CD14-positive monocyte (primary cell): ENCODE measurements at regions not wholly inside any gene's neighbourhood (a gene's known extent, or its start where the extent isn't known, plus 50 kb on each side); places are given as distances from the start of the nearest gene placed in this dataset.

Experiments used
- DNase-seq, 3 donors: peaks; one replicate each; pipeline ENCODE4 v3.0.0-alpha.2; 2011 to 2022
- H2AFZ ChIP-seq: 2 replicates; pipeline ENCODE4 v1.6.0; 2012; ENCODE audit warnings: mild to moderate bottlenecking, low read depth, low read length, inconsistent platforms; ENCODE audit not compliant: insufficient read depth, poor library complexity, severe bottlenecking
- H3K27ac ChIP-seq, 2 donors: 1 replicate in 1 of 2; 2 replicates in 1 of 2; pipeline ENCODE4 v1.5.1; 2012 to 2013; ENCODE audit warnings: low read length in 2 of 2, control low read depth in 1 of 2, inconsistent platforms in 1 of 2, low read depth in 1 of 2, mild to moderate bottlenecking in 1 of 2
- H3K27me3 ChIP-seq, 2 donors: one replicate each; pipeline versions ENCODE4 v1.6.0 to v1.6.1; 2011 to 2013; ENCODE audit warnings: low read length in 2 of 2; ENCODE audit not compliant: control insufficient read depth in 2 of 2, insufficient read depth in 2 of 2
- H3K36me3 ChIP-seq, 2 donors: replicated peaks in 1 of 2; 1 replicate in 1 of 2; 2 replicates in 1 of 2; pipeline versions ENCODE4 v1.5.1 to v1.6.1; 2012 to 2013; ENCODE audit warnings: low read length in 2 of 2, control low read depth in 1 of 2, inconsistent platforms in 1 of 2, mild to moderate bottlenecking in 1 of 2; ENCODE audit not compliant: insufficient read depth in 2 of 2, control insufficient read depth in 1 of 2
- H3K4me1 ChIP-seq, 2 donors: 1 replicate in 1 of 2; 2 replicates in 1 of 2; pipeline versions ENCODE4 v1.5.1 to v1.6.1; 2012 to 2013; ENCODE audit warnings: low read length in 2 of 2, control low read depth in 1 of 2, inconsistent platforms in 1 of 2, mild to moderate bottlenecking in 1 of 2, moderate library complexity in 1 of 2; ENCODE audit not compliant: insufficient read depth in 2 of 2, control insufficient read depth in 1 of 2
- H3K4me2 ChIP-seq: replicated peaks from 2 replicates; pipeline ENCODE3; 2012; ENCODE audit warnings: low read length, moderate library complexity, mild to moderate bottlenecking; ENCODE audit not compliant: poor library complexity, severe bottlenecking; ENCODE audit errors: extremely low read depth
- H3K4me3 ChIP-seq, 3 experiments: fragments of 200-600 bp in 1 of 3; sonication (generic) in 1 of 3; replicated peaks in 1 of 3; 1 replicate in 2 of 3; 2 replicates in 1 of 3; pipeline ENCODE4 v1.5.1; 2011 to 2013; ENCODE audit warnings: low read length in 3 of 3, mild to moderate bottlenecking in 3 of 3, control low read depth in 2 of 3, low read depth in 2 of 3, inconsistent platforms in 1 of 3, moderate library complexity in 1 of 3
- H3K79me2 ChIP-seq: 2 replicates; pipeline ENCODE4 v1.6.0; 2012; ENCODE audit warnings: mild to moderate bottlenecking, control low read depth, inconsistent platforms, low read length, moderate library complexity; ENCODE audit not compliant: insufficient read depth
- H3K9ac ChIP-seq: 2 replicates; pipeline ENCODE4 v1.6.0; 2017; ENCODE audit warnings: low read length, mild to moderate bottlenecking; ENCODE audit not compliant: insufficient read depth, poor library complexity, severe bottlenecking
- H3K9me3 ChIP-seq, 2 donors: replicated peaks in 1 of 2; 1 replicate in 1 of 2; 2 replicates in 1 of 2; pipeline versions ENCODE4 v1.5.1 to v1.6.1; 2012 to 2013; ENCODE audit warnings: low read length in 2 of 2, control low read depth in 1 of 2; ENCODE audit not compliant: control insufficient read depth in 1 of 2, insufficient read depth in 1 of 2
- H4K20me1 ChIP-seq: 2 replicates; pipeline ENCODE4 v1.6.0; 2012; ENCODE audit warnings: mild to moderate bottlenecking, low read length, control low read depth, moderate library complexity; ENCODE audit not compliant: insufficient read depth
- H3K27ac Mint-ChIP-seq, 7 donors: one replicate each; pipeline ENCODE4 v1.8.0; 2020; ENCODE audit warnings: mild to moderate bottlenecking in 7 of 7, mixed read lengths in 7 of 7, moderate library complexity in 6 of 7, inconsistent platforms in 2 of 7
- H3K27me3 Mint-ChIP-seq, 3 donors: one replicate each; pipeline ENCODE4 v1.8.0; 2021 to 2022; ENCODE audit warnings: low read depth in 3 of 3, mild to moderate bottlenecking in 3 of 3, mixed read lengths in 3 of 3, moderate library complexity in 3 of 3, inconsistent platforms in 1 of 3
- H3K36me3 Mint-ChIP-seq, 2 donors: one replicate each; pipeline ENCODE4 v1.8.0; 2020; ENCODE audit warnings: mixed read lengths in 2 of 2, inconsistent platforms in 1 of 2, mild to moderate bottlenecking in 1 of 2
- H3K4me1 Mint-ChIP-seq: one replicate; pipeline ENCODE4 v1.8.0; 2020; ENCODE audit warnings: mild to moderate bottlenecking, mixed read lengths
- H3K4me3 Mint-ChIP-seq, 2 donors: one replicate each; pipeline ENCODE4 v1.8.0; 2020; ENCODE audit warnings: mild to moderate bottlenecking in 2 of 2, mixed read lengths in 2 of 2, moderate library complexity in 1 of 2
- H3K9me3 Mint-ChIP-seq, 7 donors: one replicate each; pipeline ENCODE4 v1.8.0; 2020 to 2022; ENCODE audit warnings: mixed read lengths in 7 of 7, mild to moderate bottlenecking in 6 of 7, moderate library complexity in 6 of 7, inconsistent platforms in 2 of 7
- WGBS: methylation state at CpG from one replicate; pipeline ENCODE4 v1.1.5; 2013; ENCODE audit warnings: missing lambda C conversion rate; ENCODE audit not compliant: insufficient coverage; 5-methylcytosine and 5-hydroxymethylcytosine counted together
- intact Hi-C, 2 donors: fragments of 100-400 bp; cut with micrococcal nuclease; formaldehyde crosslinking; loops; one replicate each; pipeline versions ENCODE4 v1.15.0 to v1.15.1; 2023
- TF ChIP-seq, protein P1 (sequence below): fragments of 200-600 bp; IDR thresholded peaks from one replicate; pipeline ENCODE4 v1.8.0; 2022; ENCODE audit warnings: antibody characterized with exemption, mild to moderate bottlenecking

DNA sequence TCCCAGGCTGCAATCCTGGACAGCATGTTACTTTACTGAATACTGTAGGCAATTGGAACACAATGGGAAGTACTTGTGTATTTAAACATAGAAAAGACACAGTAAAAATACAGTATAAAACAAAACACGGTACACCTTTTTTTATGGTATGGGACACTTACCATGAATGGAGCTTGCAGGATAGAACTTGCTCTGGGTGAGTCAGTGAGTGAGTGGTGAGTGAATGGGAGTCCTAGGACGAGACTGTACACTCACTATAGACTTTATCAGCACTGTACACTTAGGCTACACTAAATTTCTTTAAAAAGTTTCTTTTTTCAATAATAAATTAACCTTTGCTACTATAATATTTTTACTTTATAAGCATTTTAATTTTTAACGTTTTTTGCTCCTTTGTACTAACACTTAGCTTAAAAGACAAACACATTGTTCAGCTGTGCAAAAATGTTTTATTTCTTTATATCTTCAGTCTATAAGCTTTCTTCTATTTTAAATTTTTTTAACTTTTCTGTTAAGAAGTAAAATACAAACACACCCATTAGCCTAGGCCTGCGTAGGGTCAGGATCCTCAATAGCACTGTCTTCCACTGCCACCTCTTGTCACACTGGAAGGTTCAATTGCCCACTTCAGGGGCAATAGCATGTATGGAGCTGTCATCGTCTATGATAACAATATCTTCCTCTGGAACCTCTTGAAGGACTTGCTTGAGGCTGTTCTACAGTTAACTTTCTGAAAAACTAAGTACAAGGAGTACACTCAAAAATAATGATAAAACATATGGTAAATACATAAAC is 293.5 kb upstream of the FSTL5 start:
- Histone ChIP-seq H4K20me1 (no peaks in the 10 kb centered on the region), H3K9me3 (no peaks in the 10 kb centered on the region), H3K27ac (no peak overlapping the region), H3K27me3 (no peaks in the 10 kb centered on the region), H3K4me2 (no peak overlapping the region), H2AFZ (no peak overlapping the region), H3K9ac (no peak overlapping the region), H3K4me1 (no peaks in the 10 kb centered on the region), H3K36me3 (no peaks in the 10 kb centered on the region), H3K79me2 (no peaks in the 10 kb centered on the region), H3K4me3 (no peak overlapping the region)
- Mint-ChIP-seq H3K27me3 (no peaks in the 10 kb centered on the region), H3K36me3 (no peaks in the 10 kb centered on the region), H3K9me3 (peaks cover 0 to 2% (median 0%) of the 10 kb centered on the region in 7 donors), H3K4me3 (no peak overlapping the region), H3K4me1 (no peaks in the 10 kb centered on the region), H3K27ac (no peak overlapping the region)
- DNase-seq = no peak
- WGBS = 100% methylated on average over 1 of the region's 5 CpGs
- intact Hi-C loops = no loop called here
- TF ChIP-seq, protein P1, sequence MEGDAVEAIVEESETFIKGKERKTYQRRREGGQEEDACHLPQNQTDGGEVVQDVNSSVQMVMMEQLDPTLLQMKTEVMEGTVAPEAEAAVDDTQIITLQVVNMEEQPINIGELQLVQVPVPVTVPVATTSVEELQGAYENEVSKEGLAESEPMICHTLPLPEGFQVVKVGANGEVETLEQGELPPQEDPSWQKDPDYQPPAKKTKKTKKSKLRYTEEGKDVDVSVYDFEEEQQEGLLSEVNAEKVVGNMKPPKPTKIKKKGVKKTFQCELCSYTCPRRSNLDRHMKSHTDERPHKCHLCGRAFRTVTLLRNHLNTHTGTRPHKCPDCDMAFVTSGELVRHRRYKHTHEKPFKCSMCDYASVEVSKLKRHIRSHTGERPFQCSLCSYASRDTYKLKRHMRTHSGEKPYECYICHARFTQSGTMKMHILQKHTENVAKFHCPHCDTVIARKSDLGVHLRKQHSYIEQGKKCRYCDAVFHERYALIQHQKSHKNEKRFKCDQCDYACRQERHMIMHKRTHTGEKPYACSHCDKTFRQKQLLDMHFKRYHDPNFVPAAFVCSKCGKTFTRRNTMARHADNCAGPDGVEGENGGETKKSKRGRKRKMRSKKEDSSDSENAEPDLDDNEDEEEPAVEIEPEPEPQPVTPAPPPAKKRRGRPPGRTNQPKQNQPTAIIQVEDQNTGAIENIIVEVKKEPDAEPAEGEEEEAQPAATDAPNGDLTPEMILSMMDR = no peak

DNA sequence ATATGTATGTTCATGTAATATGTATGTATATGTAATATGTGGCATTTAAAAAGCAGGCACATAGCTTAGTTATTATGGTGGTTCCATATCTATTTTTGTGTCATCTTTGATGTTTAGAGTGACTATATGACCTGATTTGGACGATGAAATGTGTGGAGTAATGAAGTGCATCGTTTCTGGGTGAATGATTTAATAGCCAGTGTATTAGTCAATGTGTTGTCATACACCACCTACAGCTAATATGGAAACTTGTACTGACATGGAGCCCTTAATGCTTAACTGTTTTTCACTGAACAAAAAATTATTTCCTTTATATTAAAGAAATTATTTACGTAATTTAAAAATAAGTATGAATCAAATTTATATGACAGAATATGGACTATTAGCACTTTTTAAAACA is 292.3 kb upstream of the FSTL5 start:
- no peak overlapping the region for H3K9ac ChIP-seq
- no peaks in the 10 kb centered on the region for H3K4me1 ChIP-seq
- no peaks in the 10 kb centered on the region for H3K9me3 ChIP-seq
- no peak overlapping the region for H3K4me3 ChIP-seq
- no peaks in the 10 kb centered on the region for H3K36me3 ChIP-seq
- no peaks in the 10 kb centered on the region for H4K20me1 ChIP-seq
- H3K36me3 Mint-ChIP-seq = no peaks in the 10 kb centered on the region
- no peaks in the 10 kb centered on the region for H3K4me1 Mint-ChIP-seq
- H3K4me3 Mint-ChIP-seq = no peak overlapping the region
- H2AFZ ChIP-seq = no peak overlapping the region
- no peaks in the 10 kb centered on the region for H3K79me2 ChIP-seq
- H3K27me3 Mint-ChIP-seq = no peaks in the 10 kb centered on the region
- H3K27ac ChIP-seq = no peak overlapping the region
- H3K4me2 ChIP-seq = no peak overlapping the region
- DNase-seq = no peak
- TF ChIP-seq, protein P1 = no peak
- H3K9me3 Mint-ChIP-seq = peaks cover 0 to 2% (median 0%) of the 10 kb centered on the region in 7 donors
- H3K27me3 ChIP-seq = no peaks in the 10 kb centered on the region
- H3K27ac Mint-ChIP-seq = no peak overlapping the region
- WGBS = no CpG with 5 or more reads among the region's 3 CpGs
- intact Hi-C loops = no loop called here
